ENCODE measurements at regions not wholly inside any gene's neighbourhood (a gene's known extent, or its start where the extent isn't known, plus 50 kb on each side); places are given as distances from the start of the nearest gene placed in this dataset.

DNA sequence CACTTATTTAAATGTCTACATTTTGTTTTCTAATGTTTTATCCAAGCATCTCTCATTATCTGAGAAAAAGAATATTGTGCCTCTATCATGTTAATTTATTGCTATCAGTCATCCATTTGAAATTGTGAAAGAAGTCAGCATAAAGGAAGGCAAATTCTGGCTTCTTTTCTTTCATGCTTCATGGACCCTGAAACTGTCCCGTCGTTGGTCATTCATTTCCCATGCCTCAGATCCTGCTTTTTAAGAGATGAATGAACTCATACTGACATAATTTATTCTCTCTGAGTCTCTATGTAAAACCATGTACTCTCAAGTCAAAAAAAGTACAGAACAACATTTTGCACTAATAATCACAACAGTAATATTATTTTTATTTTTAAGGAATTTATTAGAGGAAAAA is 2512.0 kb downstream of the PCDH9 start:
- Mint-ChIP-seq H3K9me3 (ENCODE audit: unreplicated experiment) (peaks cover 3% of the 10 kb centered on the region), H3K27me3 (ENCODE audit: unreplicated experiment) (no peaks in the 10 kb centered on the region)

GRCh38 chr13:64716936-64717335 is 2513.2 kb downstream of the PCDH9 start:
- H3K36me3 Mint-ChIP-seq (ENCODE audit: unreplicated experiment): peaks cover 2% of the 10 kb centered on the region
- H3K9me3 Mint-ChIP-seq (ENCODE audit: unreplicated experiment): peaks cover 6% of the 10 kb centered on the region
- TF ChIP-seq, protein P1, sequence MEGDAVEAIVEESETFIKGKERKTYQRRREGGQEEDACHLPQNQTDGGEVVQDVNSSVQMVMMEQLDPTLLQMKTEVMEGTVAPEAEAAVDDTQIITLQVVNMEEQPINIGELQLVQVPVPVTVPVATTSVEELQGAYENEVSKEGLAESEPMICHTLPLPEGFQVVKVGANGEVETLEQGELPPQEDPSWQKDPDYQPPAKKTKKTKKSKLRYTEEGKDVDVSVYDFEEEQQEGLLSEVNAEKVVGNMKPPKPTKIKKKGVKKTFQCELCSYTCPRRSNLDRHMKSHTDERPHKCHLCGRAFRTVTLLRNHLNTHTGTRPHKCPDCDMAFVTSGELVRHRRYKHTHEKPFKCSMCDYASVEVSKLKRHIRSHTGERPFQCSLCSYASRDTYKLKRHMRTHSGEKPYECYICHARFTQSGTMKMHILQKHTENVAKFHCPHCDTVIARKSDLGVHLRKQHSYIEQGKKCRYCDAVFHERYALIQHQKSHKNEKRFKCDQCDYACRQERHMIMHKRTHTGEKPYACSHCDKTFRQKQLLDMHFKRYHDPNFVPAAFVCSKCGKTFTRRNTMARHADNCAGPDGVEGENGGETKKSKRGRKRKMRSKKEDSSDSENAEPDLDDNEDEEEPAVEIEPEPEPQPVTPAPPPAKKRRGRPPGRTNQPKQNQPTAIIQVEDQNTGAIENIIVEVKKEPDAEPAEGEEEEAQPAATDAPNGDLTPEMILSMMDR (IDR thresholded peaks at IDR 0.05): no peak
- DNase-seq (ENCODE audit: extremely low spot score, unreplicated experiment): no peak
- H3K27me3 Mint-ChIP-seq (ENCODE audit: unreplicated experiment): no peaks in the 10 kb centered on the region
- no peak overlapping the region for H3K27ac Mint-ChIP-seq (ENCODE audit: unreplicated experiment)
- H3K4me3 Mint-ChIP-seq (ENCODE audit: unreplicated experiment): no peak overlapping the region
- no peaks in the 10 kb centered on the region for H3K4me1 Mint-ChIP-seq (ENCODE audit: unreplicated experiment)

More for the DNA sequence above, 2512.0 kb downstream of the PCDH9 start:
- H3K36me3 Mint-ChIP-seq (ENCODE audit: unreplicated experiment): peaks cover 2% of the 10 kb centered on the region
- TF ChIP-seq, protein P1 (IDR thresholded peaks at IDR 0.05): no peak
- H3K27ac Mint-ChIP-seq (ENCODE audit: unreplicated experiment): no peak overlapping the region
- no peak for DNase-seq (ENCODE audit: extremely low spot score, unreplicated experiment)
- peaks cover 4% of the 10 kb centered on the region for H3K4me1 Mint-ChIP-seq (ENCODE audit: unreplicated experiment)
- no peak overlapping the region for H3K4me3 Mint-ChIP-seq (ENCODE audit: unreplicated experiment)

DNA sequence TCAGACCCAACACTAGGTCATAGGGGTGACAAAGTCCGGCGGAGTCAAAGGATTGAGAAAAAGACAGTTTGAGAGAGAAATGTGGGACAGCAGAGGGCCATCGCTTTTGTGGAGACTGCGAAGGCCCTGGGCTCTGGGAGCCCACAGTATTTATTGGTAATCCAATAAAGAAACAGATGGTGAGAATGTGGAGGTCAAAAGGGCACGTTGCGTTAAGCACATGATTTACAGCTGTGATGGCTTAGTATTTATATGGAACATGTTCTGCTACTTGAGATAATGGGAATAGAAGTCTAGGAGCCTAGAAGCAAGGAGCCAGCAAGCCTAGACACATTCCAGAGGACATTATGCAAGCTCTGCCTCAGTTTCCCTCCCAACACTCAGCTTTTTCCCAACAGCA is 2521.1 kb downstream of the PCDH9 start:
- Mint-ChIP-seq H3K27me3 (ENCODE audit: unreplicated experiment) (no peaks in the 10 kb centered on the region), H3K4me3 (ENCODE audit: unreplicated experiment) (no peak overlapping the region), H3K27ac (ENCODE audit: unreplicated experiment) (no peak overlapping the region), H3K4me1 (ENCODE audit: unreplicated experiment) (peaks cover 3% of the 10 kb centered on the region), H3K9me3 (ENCODE audit: unreplicated experiment) (peaks cover 6% of the 10 kb centered on the region), H3K36me3 (ENCODE audit: unreplicated experiment) (peaks cover 2% of the 10 kb centered on the region)
- no peak for DNase-seq (ENCODE audit: extremely low spot score, unreplicated experiment)
- TF ChIP-seq, protein P1 (IDR thresholded peaks at IDR 0.05): no peak

DNA sequence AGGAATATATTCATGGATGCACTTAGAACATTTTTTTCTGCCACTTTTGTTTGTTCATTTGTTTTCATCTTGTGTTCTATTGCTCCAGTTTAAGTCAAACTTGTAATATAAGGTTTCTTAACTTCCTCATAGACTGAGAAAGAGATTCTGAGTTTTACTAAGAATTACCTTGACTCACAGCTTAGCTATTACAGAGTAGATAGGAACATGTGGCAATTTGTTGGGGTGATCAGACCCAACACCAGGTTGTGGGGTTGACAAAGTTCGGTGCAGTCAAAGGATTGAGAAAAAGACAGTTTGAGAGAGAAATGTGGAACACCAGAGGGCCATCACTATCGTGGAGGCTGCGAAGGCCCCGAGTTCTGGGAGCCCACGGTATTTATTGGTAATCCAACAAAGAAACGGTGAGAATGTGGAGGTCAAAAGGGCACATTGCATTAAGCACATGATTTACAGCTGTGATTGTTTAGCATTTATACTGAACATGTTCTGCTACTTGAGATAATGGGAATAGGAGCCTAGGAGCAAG is 2526.0 kb downstream of the PCDH9 start:
- Mint-ChIP-seq H3K27ac (ENCODE audit: unreplicated experiment) (no peak overlapping the region), H3K4me3 (ENCODE audit: unreplicated experiment) (no peak overlapping the region), H3K27me3 (ENCODE audit: unreplicated experiment) (no peaks in the 10 kb centered on the region), H3K4me1 (ENCODE audit: unreplicated experiment) (peaks cover 3% of the 10 kb centered on the region), H3K36me3 (ENCODE audit: unreplicated experiment) (no peaks in the 10 kb centered on the region), H3K9me3 (ENCODE audit: unreplicated experiment) (no peaks in the 10 kb centered on the region)
- DNase-seq (ENCODE audit: extremely low spot score, unreplicated experiment): no peak
- TF ChIP-seq, protein P1 (IDR thresholded peaks at IDR 0.05): no peak

DNA sequence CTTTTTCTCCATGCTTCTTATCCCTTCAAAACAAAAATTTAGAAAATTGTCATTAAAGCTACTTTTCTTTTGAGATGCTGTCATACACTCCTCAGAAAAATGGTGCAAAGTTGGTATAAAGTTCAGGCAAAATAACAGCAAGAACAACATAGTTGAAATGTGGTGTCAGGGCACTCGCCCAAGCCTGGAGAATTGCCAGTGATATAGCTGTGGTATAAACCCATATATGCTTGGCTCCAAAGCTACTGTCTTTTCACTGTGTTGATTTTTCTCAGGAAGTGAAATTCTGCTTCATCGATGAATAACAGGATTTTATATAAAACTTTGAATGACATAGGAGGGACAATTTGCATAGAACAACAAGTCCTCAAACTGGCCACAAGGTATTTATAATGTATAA is 2532.9 kb downstream of the PCDH9 start:
- Mint-ChIP-seq H3K36me3 (ENCODE audit: unreplicated experiment) (no peaks in the 10 kb centered on the region), H3K27me3 (ENCODE audit: unreplicated experiment) (no peaks in the 10 kb centered on the region), H3K4me1 (ENCODE audit: unreplicated experiment) (peaks cover 5% of the 10 kb centered on the region), H3K4me3 (ENCODE audit: unreplicated experiment) (no peak overlapping the region), H3K9me3 (ENCODE audit: unreplicated experiment) (peaks cover 3% of the 10 kb centered on the region), H3K27ac (ENCODE audit: unreplicated experiment) (no peak overlapping the region)
- no peak for DNase-seq (ENCODE audit: extremely low spot score, unreplicated experiment)
- TF ChIP-seq, protein P1 (IDR thresholded peaks at IDR 0.05): no peak
